H1 (cell line): ENCODE measurements at regions not wholly inside any gene's neighbourhood (a gene's known extent, or its start where the extent isn't known, plus 50 kb on each side); places are given as distances from the start of the nearest gene placed in this dataset.

Experiments
- CTCF ChIA-PET: fragments of 300-600 bp; sonication (Branson Sonifier 250); formaldehyde crosslinking; loops from one replicate; lab custom pipeline; 2021; ENCODE audit not compliant: partially characterized antibody; lab: Charles Lee
- POLR2A ChIA-PET: fragments of 300-600 bp; sonication (Branson Sonifier 250); formaldehyde crosslinking; loops from one replicate; lab custom pipeline; 2021; ENCODE audit warnings: inconsistent platforms; ENCODE audit not compliant: partially characterized antibody; lab: Charles Lee
- DNase-seq, 2 experiments: peaks; one replicate each; pipeline versions ENCODE4 v3.0.0 to v3.0.0-alpha.2; 2010 to 2022; ENCODE audit warnings: low spot score in 2 of 2, low read depth in 1 of 2, mixed read lengths in 1 of 2
- FAIRE-seq: peaks from 2 replicates; lab custom pipeline; 2011; peaks lifted over from hg19 to GRCh38; lab: Jason Lieb, UNC
- H2AFZ ChIP-seq: 2 replicates; pipeline ENCODE4 v1.8.1; 2012; ENCODE audit warnings: low read length, inconsistent platforms
- H2AK5ac ChIP-seq: 2 replicates; pipeline ENCODE4 v1.6.1; 2013; ENCODE audit warnings: low read depth, low read length
- H2BK120ac ChIP-seq: replicated peaks from 2 replicates; pipeline ENCODE3; 2013; ENCODE audit warnings: low read depth, low read length, inconsistent platforms
- H2BK12ac ChIP-seq: 2 replicates; pipeline ENCODE4 v1.6.1; 2013; ENCODE audit warnings: low read depth, low read length
- H2BK15ac ChIP-seq: 2 replicates; pipeline ENCODE4 v1.6.1; 2013; ENCODE audit warnings: low read length
- H2BK20ac ChIP-seq: 2 replicates; pipeline ENCODE4 v1.6.1; 2013; ENCODE audit warnings: low read length
- H2BK5ac ChIP-seq: 2 replicates; pipeline ENCODE4 v1.6.1; 2013; ENCODE audit warnings: low read depth, low read length
- H3K14ac ChIP-seq: 2 replicates; pipeline ENCODE4 v1.6.1; 2013; ENCODE audit warnings: inconsistent platforms; ENCODE audit not compliant: insufficient read length
- H3K18ac ChIP-seq: 2 replicates; pipeline ENCODE4 v1.6.1; 2013; ENCODE audit warnings: low read length; ENCODE audit errors: extremely low read depth
- H3K23ac ChIP-seq: 2 replicates; pipeline ENCODE4 v1.6.1; 2013; ENCODE audit warnings: inconsistent platforms; ENCODE audit not compliant: insufficient read length
- H3K23me2 ChIP-seq: 2 replicates; pipeline ENCODE4 v1.6.1; 2013; ENCODE audit warnings: low read depth, low read length
- H3K27ac ChIP-seq: 2 replicates; pipeline ENCODE4 v1.6.1; 2011; ENCODE audit warnings: low read depth, low read length, inconsistent platforms
- H3K27me3 ChIP-seq, 4 experiments: replicated peaks in 1 of 4; 1 replicate in 1 of 4; 2 replicates in 3 of 4; pipeline versions ENCODE4 v1.6.1 to v1.8.1; 2011 to 2013; ENCODE audit warnings: low read length in 3 of 4, mild to moderate bottlenecking in 3 of 4, inconsistent platforms in 2 of 4, mixed read lengths in 2 of 4, moderate library complexity in 1 of 4; ENCODE audit not compliant: control insufficient read depth in 3 of 4, insufficient read depth in 3 of 4; ENCODE audit errors: extremely low read depth in 1 of 4
- H3K36me3 ChIP-seq, 4 experiments: 2 replicates each; pipeline versions ENCODE4 v1.6.1 to v1.8.1; 2011 to 2013; ENCODE audit warnings: mild to moderate bottlenecking in 4 of 4, low read length in 3 of 4, moderate library complexity in 2 of 4, control low read depth in 1 of 4, inconsistent platforms in 1 of 4; ENCODE audit not compliant: insufficient read depth in 4 of 4, control insufficient read depth in 2 of 4
- H3K4ac ChIP-seq: replicated peaks from 2 replicates; pipeline ENCODE3; 2013; ENCODE audit warnings: low read length, low read depth, mixed read lengths, inconsistent platforms; ENCODE audit not compliant: insufficient read length
- H3K4me1 ChIP-seq, 4 experiments: replicated peaks in 1 of 4; 1 replicate in 1 of 4; 2 replicates in 3 of 4; pipeline versions ENCODE4 v1.6.1 to v1.8.1; 2011 to 2013; ENCODE audit warnings: low read length in 3 of 4, inconsistent platforms in 2 of 4, mixed read lengths in 1 of 4; ENCODE audit not compliant: insufficient read depth in 4 of 4, control insufficient read depth in 3 of 4
- H3K4me2 ChIP-seq, 2 experiments: 2 replicates each; pipeline versions ENCODE4 v1.6.1 to v1.8.1; 2011 to 2013; ENCODE audit warnings: low read depth in 2 of 2, low read length in 2 of 2, control low read depth in 1 of 2, inconsistent platforms in 1 of 2, mild to moderate bottlenecking in 1 of 2; ENCODE audit not compliant: insufficient read depth in 1 of 2
- H3K4me3 ChIP-seq, 4 experiments: fragments of 200-600, 300-600 bp in 1 of 4; sonication (generic), shearing (Covaris generic), sonication (Bioruptor Twin) in 1 of 4; 2 replicates each; pipeline versions ENCODE4 v1.5.1 to v1.8.1; 2011 to 2016; ENCODE audit warnings: low read length in 4 of 4, low read depth in 3 of 4, control low read depth in 2 of 4, inconsistent platforms in 2 of 4, mild to moderate bottlenecking in 2 of 4, mixed read lengths in 1 of 4, moderate library complexity in 1 of 4; ENCODE audit not compliant: insufficient read depth in 2 of 4; ENCODE audit errors: extremely low read depth in 1 of 4
- H3K56ac ChIP-seq: replicated peaks from 2 replicates; pipeline ENCODE3; 2013; ENCODE audit warnings: low read depth, mild to moderate bottlenecking, mixed read lengths, low read length, inconsistent platforms; ENCODE audit not compliant: insufficient read length
- H3K79me1 ChIP-seq: 2 replicates; pipeline ENCODE4 v1.6.1; 2013; ENCODE audit warnings: low read depth, low read length, control low read depth
- H3K79me2 ChIP-seq, 2 experiments: 2 replicates each; pipeline versions ENCODE4 v1.6.1 to v1.8.1; 2012 to 2013; ENCODE audit warnings: low read length in 2 of 2, mild to moderate bottlenecking in 2 of 2, inconsistent platforms in 1 of 2; ENCODE audit not compliant: insufficient read depth in 2 of 2, control insufficient read depth in 1 of 2
- H3K9ac ChIP-seq, 4 experiments: replicated peaks in 1 of 4; 1 replicate in 1 of 4; 2 replicates in 3 of 4; pipeline versions ENCODE4 v1.6.1 to v1.8.1; 2011 to 2013; ENCODE audit warnings: low read depth in 3 of 4, low read length in 3 of 4, control low read depth in 2 of 4, mild to moderate bottlenecking in 2 of 4, moderate library complexity in 2 of 4, inconsistent platforms in 1 of 4; ENCODE audit errors: extremely low read depth in 1 of 4
- H3K9me3 ChIP-seq, 2 experiments: 2 replicates each; pipeline versions ENCODE4 v1.6.1 to v1.8.1; 2012 to 2013; ENCODE audit warnings: mild to moderate bottlenecking in 2 of 2, moderate library complexity in 2 of 2, control low read depth in 1 of 2, inconsistent platforms in 1 of 2, low read depth in 1 of 2, low read length in 1 of 2, mixed read lengths in 1 of 2; ENCODE audit not compliant: insufficient read depth in 2 of 2
- H4K20me1 ChIP-seq, 2 experiments: replicated peaks in 1 of 2; 2 replicates each; pipeline versions ENCODE3 to v1.8.1; 2011 to 2013; ENCODE audit warnings: inconsistent platforms in 2 of 2, low read length in 2 of 2, mild to moderate bottlenecking in 1 of 2; ENCODE audit not compliant: insufficient read depth in 2 of 2, control insufficient read depth in 1 of 2
- H4K5ac ChIP-seq: 2 replicates; pipeline ENCODE4 v1.6.1; 2013; ENCODE audit warnings: low read length, low read depth, mixed read lengths, inconsistent platforms; ENCODE audit not compliant: insufficient read length
- H4K8ac ChIP-seq: 2 replicates; pipeline ENCODE4 v1.8.0; 2013; ENCODE audit warnings: mild to moderate bottlenecking, moderate library complexity, low read length, inconsistent platforms; ENCODE audit not compliant: insufficient read depth; ENCODE audit errors: extremely low read depth
- H4K91ac ChIP-seq: replicated peaks from 2 replicates; pipeline ENCODE3; 2013; ENCODE audit warnings: low read length, mixed read lengths, inconsistent platforms; ENCODE audit not compliant: insufficient read length
- WGBS, 2 experiments: shearing (Covaris generic) in 1 of 2; methylation state at CpG; one replicate each; pipeline versions ENCODE4 v1.1.6 to v1.1.7; 2013 to 2015; ENCODE audit warnings: low lambda C conversion rate in 2 of 2, mixed read lengths in 2 of 2, inconsistent platforms in 1 of 2, low coverage in 1 of 2, missing lambda C conversion rate in 1 of 2; ENCODE audit not compliant: insufficient replicate concordance in 2 of 2, insufficient coverage in 1 of 2, insufficient read length in 1 of 2; ENCODE audit errors: extremely low coverage in 1 of 2, missing lambda C conversion rate in 1 of 2; 5-methylcytosine and 5-hydroxymethylcytosine counted together

GRCh38 chr9:104280178-104280560 lies 186.1 kb downstream of the SMC2 start:
- H2BK12ac ChIP-seq: no peak overlapping the region
- H3K4me3 ChIP-seq: no peak overlapping the region
- H3K23me2 ChIP-seq: 0 out of 2 replicates have a peak, but pooled peaks cover 1% of the 10 kb centered on the region
- no peak overlapping the region for H3K9ac ChIP-seq
- H3K56ac ChIP-seq: no peak overlapping the region
- H3K79me1 ChIP-seq: no peaks in the 10 kb centered on the region
- H3K18ac ChIP-seq: no peak overlapping the region
- no peak overlapping the region for H4K5ac ChIP-seq
- H4K20me1 ChIP-seq: no peaks in the 10 kb centered on the region
- H4K8ac ChIP-seq: no peak overlapping the region
- no peak overlapping the region for H3K14ac ChIP-seq
- H2AK5ac ChIP-seq: no peak overlapping the region
- no peak overlapping the region for H2BK120ac ChIP-seq
- no peak overlapping the region for H3K4me2 ChIP-seq
- H3K23ac ChIP-seq: no peak overlapping the region
- H3K27me3 ChIP-seq: no peaks in the 10 kb centered on the region; a peak in 1 of 7 replicates
- H3K4me1 ChIP-seq: no peaks in the 10 kb centered on the region
- POLR2A ChIA-PET: interaction anchor here (1.2 kb wide), 1 partner anchor 19 kb away, joined by 3 read pairs; no protein-coding TSS in a partner anchor
- no peak overlapping the region for H2BK5ac ChIP-seq
- CTCF ChIA-PET: interaction anchor here (1.1 kb wide), 1 partner anchor 32 kb away, joined by 3 read pairs; no protein-coding TSS in a partner anchor
- no peaks in the 10 kb centered on the region for H3K79me2 ChIP-seq
- H2BK20ac ChIP-seq: no peak overlapping the region
- whole genome bisulfite sequencing, 2 experiments: 92% methylated on average over 3 of the region's 3 CpGs; no CpG with 5 or more reads in 1 of the 2 experiments
- H3K9me3 ChIP-seq: no peaks in the 10 kb centered on the region; a peak in 1 of 4 replicates
- DNase-seq: no peak
- H3K27ac ChIP-seq: no peak overlapping the region
- H4K91ac ChIP-seq: no peak overlapping the region
- H2BK15ac ChIP-seq: no peak overlapping the region
- no peak for FAIRE-seq
- no peak overlapping the region for H3K4ac ChIP-seq
- no peaks in the 10 kb centered on the region for H3K36me3 ChIP-seq
- H2AFZ ChIP-seq: no peak overlapping the region
